Fibroblast of lung (primary cell): ENCODE measurements at regions not wholly inside any gene's neighbourhood (a gene's known extent, or its start where the extent isn't known, plus 50 kb on each side); places are given as distances from the start of the nearest gene placed in this dataset.

Experiments used
- DNase-seq, 2 donors: peaks; one replicate each; pipeline versions ENCODE4 v3.0.0 to v3.0.0-alpha.2; 2010; ENCODE audit warnings: low read depth in 2 of 2
- H2AFZ ChIP-seq: 2 replicates; pipeline ENCODE4 v1.5.1; 2012; ENCODE audit warnings: low read length, control low read depth, inconsistent platforms
- H3K27ac ChIP-seq: 2 replicates; pipeline ENCODE4 v1.5.1; 2011; ENCODE audit warnings: low read length, control low read depth; ENCODE audit not compliant: insufficient read depth
- H3K27me3 ChIP-seq: 2 replicates; pipeline ENCODE4 v1.5.1; 2011; ENCODE audit warnings: mild to moderate bottlenecking, low read length; ENCODE audit not compliant: control insufficient read depth, insufficient read depth
- H3K36me3 ChIP-seq: 2 replicates; pipeline ENCODE4 v1.5.1; 2011; ENCODE audit warnings: low read length; ENCODE audit not compliant: control insufficient read depth, insufficient read depth
- H3K4me1 ChIP-seq: 2 replicates; pipeline ENCODE4 v1.5.1; 2011; ENCODE audit warnings: low read length; ENCODE audit not compliant: control insufficient read depth, insufficient read depth; ENCODE audit errors: extremely low read depth
- H3K4me2 ChIP-seq: 2 replicates; pipeline ENCODE4 v1.5.1; 2011; ENCODE audit warnings: low read length, control low read depth; ENCODE audit not compliant: insufficient read depth; ENCODE audit errors: extremely low read depth
- H3K4me3 ChIP-seq, 4 experiments: fragments of 200-600 bp in 1 of 4; sonication (generic) in 1 of 4; replicated peaks in 1 of 4; 2 replicates each; pipeline ENCODE4 v1.5.1; 2011 to 2016; ENCODE audit warnings: low read length in 4 of 4, low read depth in 3 of 4, mild to moderate bottlenecking in 3 of 4, control low read depth in 2 of 4, inconsistent platforms in 1 of 4, mixed read lengths in 1 of 4; ENCODE audit not compliant: insufficient read depth in 1 of 4; ENCODE audit errors: control extremely low read depth in 1 of 4
- H3K79me2 ChIP-seq: 2 replicates; pipeline ENCODE4 v1.5.1; 2012; ENCODE audit warnings: mild to moderate bottlenecking, low read length, inconsistent platforms; ENCODE audit not compliant: control insufficient read depth, insufficient read depth
- H3K9ac ChIP-seq: 2 replicates; pipeline ENCODE4 v1.5.1; 2011; ENCODE audit warnings: mild to moderate bottlenecking, low read length, control low read depth; ENCODE audit not compliant: insufficient read depth
- H3K9me3 ChIP-seq: 2 replicates; pipeline ENCODE4 v1.5.1; 2012; ENCODE audit warnings: low read depth, low read length; ENCODE audit not compliant: control insufficient read depth, insufficient read depth
- H4K20me1 ChIP-seq: 2 replicates; pipeline ENCODE4 v1.5.1; 2011; ENCODE audit warnings: low read length; ENCODE audit not compliant: control insufficient read depth, insufficient read depth; ENCODE audit errors: extremely low read depth
- CTCF ChIP-seq, 2 donors: IDR thresholded peaks in 1 of 2; conservative IDR thresholded peaks in 1 of 2; 1 replicate in 1 of 2; 2 replicates in 1 of 2; pipeline ENCODE4 v1.5.1; 2011 to 2012; ENCODE audit warnings: low read length in 2 of 2, control low read depth in 1 of 2, inconsistent platforms in 1 of 2, low read depth in 1 of 2, mild to moderate bottlenecking in 1 of 2
- EZH2 ChIP-seq: IDR thresholded peaks from 2 replicates; pipeline ENCODE4 v1.5.1; 2012; ENCODE audit warnings: low read length, control low read depth, mild to moderate bottlenecking; ENCODE audit errors: missing control alignments

- DNase-seq: no peak
- Histone ChIP-seq H3K4me3 (no peak overlapping the region), H3K9me3 (no peaks in the 10 kb centered on the region), H4K20me1 (no peaks in the 10 kb centered on the region), H3K4me2 (no peak overlapping the region), H2AFZ (no peak overlapping the region), H3K27ac (no peak overlapping the region), H3K36me3 (no peaks in the 10 kb centered on the region), H3K27me3 (no peaks in the 10 kb centered on the region), H3K4me1 (no peaks in the 10 kb centered on the region), H3K9ac (no peak overlapping the region), H3K79me2 (no peaks in the 10 kb centered on the region)
- no peak for TF ChIP-seq CTCF (conservative IDR thresholded peaks at IDR 0.05 in 1 of 2, IDR thresholded peaks at IDR 0.05 in 1 of 2; ENCODE audit: low read depth in 1 of 2, low read length in 2 of 2)
- no peak for TF ChIP-seq EZH2
Measured at GRCh38 chr17:5902181-5903140, 167.7 kb upstream of the WSCD1 start.

GRCh38 chr17:5911919-5912318 is 158.3 kb upstream of the WSCD1 start:
- no peaks in the 10 kb centered on the region for H3K79me2 ChIP-seq

More at GRCh38 chr17:5911919-5912318, 158.3 kb upstream of the WSCD1 start:
- no peak overlapping the region for H3K4me2 ChIP-seq
- no peak overlapping the region for H3K4me3 ChIP-seq
- no peaks in the 10 kb centered on the region for H3K4me1 ChIP-seq
- H2AFZ ChIP-seq: no peak overlapping the region
- DNase-seq: no peak
- no peaks in the 10 kb centered on the region for H4K20me1 ChIP-seq
- H3K27me3 ChIP-seq: no peaks in the 10 kb centered on the region
- H3K36me3 ChIP-seq: no peaks in the 10 kb centered on the region
- H3K9me3 ChIP-seq: no peaks in the 10 kb centered on the region
- no peak overlapping the region for H3K27ac ChIP-seq
- H3K9ac ChIP-seq: no peak overlapping the region
- TF ChIP-seq EZH2 (no peak), CTCF (conservative IDR thresholded peaks at IDR 0.05 in 1 of 2, IDR thresholded peaks at IDR 0.05 in 1 of 2; ENCODE audit: low read depth in 1 of 2, low read length in 2 of 2) (no peak)
